ENCODE measurements at regions not wholly inside any gene's neighbourhood (a gene's known extent, or its start where the extent isn't known, plus 50 kb on each side); places are given as distances from the start of the nearest gene placed in this dataset.
"Not testable (repeated sequence)": the region's sequence is repeated elsewhere in the genome, so short reads cannot be mapped to it uniquely, and the experiment has no call there.

DNA sequence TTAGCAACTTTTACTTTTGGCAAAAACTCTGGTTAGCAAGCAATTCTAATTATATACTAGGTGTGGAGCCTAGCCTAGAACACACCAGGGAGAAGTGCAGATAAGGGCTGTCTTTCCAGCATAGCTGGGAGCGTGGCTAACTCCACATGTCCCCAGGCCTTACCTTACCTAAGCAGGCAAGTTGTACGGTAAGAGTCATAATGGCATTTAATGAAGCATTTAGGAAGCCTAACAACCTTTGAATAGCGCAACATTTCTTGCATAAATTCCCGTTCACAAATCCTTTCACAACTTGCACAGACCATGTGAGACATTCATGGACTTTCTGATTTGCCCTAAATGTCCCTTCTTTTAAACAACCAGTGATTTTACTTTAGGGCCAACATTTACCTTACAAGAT lies 917.4 kb upstream of the ACO1 start:
- DNase-seq: no peak

GRCh38 chr9:31470051-31470450 lies 914.4 kb upstream of the ACO1 start:
- no peak for DNase-seq

DNA sequence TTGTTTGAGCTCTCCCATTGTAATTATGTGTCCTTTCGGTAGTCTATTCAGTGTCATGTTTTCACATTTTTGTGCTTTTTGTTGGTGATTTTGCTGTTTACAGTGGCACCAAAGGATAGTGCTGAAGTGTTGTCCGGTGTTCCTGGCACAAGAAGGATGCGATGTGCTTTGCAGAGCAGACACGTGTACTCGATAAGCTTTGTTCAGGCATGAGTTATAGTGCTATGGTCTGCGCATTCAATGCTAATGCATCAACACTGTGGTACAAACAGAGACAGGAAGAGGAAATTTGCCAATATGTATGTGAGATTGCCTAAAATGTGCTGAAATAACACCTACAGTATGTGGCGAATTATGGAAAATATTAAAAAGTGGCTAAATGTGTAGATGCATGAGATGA lies 913.4 kb upstream of the ACO1 start:
- no peak for DNase-seq

GRCh38 chr9:31486630-31487029 lies 897.8 kb upstream of the ACO1 start:
- DNase-seq: no peak

DNA sequence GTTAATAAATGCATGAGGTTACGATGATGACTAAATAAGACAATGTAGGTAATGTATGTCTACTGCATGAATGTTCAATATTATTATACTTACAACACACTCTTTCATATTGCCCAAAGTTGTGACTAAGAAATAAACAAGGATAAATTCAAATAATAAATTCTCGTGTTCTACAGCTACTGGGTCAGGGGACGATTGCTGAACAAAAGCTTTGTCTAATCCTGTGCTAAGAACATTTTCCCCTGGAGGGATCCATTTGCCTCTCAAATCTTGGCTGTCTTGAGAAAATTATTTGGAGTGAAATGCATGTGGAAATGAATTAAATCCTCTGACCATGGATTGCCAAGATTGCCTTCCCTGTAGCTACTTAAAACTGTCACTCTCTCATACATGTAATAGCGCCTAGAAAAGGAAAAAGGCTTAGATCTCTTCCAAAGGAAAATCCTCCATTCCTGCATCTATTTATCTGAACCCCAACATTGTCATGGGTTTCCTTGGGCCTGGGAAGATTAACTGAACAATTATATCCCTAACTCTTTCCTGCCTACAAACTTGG lies 893.8 kb upstream of the ACO1 start:
- DNase-seq: no peak

DNA sequence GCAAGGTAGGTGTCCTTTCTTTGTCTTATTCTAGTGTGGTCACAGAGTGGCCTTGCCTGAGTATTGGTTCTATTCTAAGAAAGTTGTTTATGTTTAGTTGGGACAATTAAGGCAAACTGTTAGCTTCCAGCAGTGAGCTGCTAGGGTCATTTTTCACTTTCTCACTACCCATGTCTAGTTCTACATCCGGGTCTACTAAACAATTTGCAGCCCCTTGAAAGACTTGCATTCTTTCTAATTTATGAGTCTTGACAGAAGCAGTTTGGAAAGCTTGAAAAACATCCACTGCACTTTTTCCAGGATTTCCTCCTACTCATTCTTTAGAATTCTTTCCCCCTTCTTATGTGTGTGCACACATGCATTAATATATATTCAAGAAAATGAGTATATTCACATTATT lies 892.2 kb upstream of the ACO1 start:
- DNase-seq: no peak

- DNase-seq: no peak
These were observed 884.0 kb upstream of the ACO1 start for GRCh38 chr9:31500422-31500821.

GRCh38 chr9:31519011-31519410 lies 865.4 kb upstream of the ACO1 start:
- DNase-seq: no peak

GRCh38 chr9:31519424-31519823 lies 865.0 kb upstream of the ACO1 start:
- DNase-seq: no peak

DNA sequence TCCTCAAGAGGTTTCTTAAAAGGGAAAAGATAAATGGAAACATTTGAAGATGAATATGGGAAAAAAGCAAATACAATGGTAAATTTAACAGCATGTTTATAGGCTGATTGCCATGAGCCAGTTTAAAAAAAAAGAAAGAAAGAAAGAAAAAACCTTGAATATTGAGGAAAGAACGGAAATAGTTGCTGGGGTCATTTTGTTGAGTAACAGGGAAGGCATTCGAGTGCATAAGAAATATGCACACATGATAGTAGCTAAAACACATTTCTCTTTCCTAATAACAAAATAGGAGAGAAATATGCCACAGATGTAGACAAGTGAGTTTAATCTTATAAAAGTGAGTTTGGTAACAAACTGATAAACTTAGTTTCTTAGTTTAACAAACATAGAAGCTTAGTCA lies 864.6 kb upstream of the ACO1 start:
- no peak for DNase-seq

DNA sequence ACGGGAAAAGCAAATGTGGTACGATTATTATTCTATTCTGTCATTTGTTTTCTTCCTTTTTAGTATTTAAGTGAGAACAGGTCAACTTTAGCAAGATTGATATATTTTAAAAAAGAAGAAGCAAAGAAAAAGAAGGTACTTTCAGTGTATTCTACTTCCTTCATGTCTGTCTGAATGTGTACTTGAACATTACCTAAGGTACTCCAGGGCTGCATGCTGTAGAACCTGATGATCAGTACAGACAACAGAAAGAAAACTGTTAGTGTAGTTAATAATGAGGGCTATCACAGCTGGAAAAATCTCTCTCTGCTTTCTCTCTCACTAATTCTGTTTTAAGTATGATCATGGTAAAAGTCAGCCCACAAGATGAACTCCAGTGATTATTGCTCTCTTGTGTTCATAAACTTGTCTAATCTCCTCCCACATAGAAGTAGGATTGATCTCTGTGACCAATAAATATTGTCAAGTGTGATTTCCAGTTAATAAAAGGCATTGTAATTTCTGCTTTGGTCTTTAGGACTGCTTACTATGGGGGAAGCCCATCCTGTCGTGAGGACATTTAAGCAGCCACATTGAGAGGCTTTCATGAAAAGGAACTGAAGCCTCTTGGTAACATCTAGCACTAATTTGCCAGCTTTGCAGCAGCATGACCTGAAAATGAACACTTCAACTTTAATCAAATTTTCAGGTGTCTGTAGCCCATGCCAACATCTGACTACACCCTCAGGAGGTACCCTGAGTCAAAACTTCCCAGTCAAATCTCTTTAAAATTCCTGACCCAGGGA lies 864.0 kb upstream of the ACO1 start:
- no peak for DNase-seq

DNA sequence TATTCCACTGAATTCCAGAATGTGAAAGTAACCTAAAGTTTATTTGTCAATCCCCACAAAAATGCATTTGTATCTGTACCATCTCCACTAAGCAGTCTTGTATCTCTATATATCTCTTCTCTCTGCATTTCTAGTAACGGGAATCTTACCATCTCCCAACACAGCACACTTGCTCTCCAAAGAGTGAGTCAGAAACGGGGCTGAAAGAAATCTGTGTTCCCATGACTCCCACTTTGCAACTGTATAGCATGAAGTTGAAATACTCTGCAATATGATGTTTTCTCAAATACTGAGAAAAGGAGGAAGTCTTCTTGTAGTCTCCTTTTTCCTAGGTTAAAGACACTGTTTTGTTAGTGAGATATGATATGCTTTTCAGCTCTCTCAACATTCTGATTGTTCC lies 848.8 kb upstream of the ACO1 start:
- no peak for DNase-seq

- no peak for DNase-seq
These were observed 848.0 kb upstream of the ACO1 start for GRCh38 chr9:31536471-31536870.

DNA sequence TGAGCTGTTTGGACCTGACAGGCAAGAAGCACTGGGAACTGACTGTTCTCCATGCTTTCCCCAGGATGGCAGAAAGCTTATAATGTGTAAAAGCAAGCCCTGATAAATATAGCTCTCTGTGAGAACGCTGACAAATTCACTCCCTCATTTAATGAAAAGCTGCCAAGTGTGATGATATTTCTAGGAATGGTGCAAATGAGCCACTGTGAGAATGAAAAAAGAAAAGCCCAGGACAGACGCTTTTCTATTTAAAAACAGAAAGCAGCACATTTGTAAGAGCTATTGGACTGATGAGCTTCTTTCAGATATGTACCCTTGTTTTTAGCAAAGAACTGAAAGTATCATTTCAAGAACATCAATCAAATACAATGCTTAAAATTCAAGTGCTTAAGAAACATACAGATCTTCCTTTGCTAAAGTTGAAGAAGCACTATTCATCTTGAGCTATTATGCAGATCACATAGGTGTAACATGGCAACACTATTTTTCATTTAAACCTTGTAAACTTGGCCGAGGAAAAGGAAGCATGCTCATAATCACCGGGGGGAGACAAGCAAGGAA lies 842.6 kb upstream of the ACO1 start:
- no peak for DNase-seq

DNA sequence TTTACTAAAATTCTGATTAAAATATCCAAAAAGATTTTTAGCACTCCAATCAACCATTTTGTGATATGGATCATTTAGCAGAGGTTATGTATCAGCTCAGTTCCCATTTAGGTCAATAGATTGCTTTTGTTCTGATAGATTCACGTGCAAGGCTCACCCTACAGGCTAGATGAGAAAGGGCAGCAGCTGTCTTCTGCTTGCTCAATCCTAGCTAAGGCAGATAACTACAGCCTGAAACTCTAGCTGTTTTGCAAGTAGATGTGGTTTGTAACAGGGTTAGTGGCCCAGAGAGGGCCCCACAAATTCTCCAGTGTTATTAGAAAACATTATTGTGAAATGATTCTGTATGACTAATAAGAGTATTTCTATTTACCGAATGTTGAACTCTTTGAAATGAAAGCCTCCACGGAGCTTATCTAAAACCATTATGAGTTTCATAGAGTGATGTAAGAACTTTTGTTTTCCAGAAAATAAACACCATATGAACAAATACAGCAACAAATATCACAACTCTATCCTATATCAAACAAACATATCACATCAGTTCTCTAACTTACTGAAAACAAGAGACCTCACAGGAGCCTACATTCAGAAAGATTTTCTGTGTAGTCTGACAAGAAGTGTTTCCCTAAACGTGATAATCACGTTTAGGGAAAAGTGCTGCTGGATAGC lies 841.9 kb upstream of the ACO1 start:
- no peak for DNase-seq

DNA sequence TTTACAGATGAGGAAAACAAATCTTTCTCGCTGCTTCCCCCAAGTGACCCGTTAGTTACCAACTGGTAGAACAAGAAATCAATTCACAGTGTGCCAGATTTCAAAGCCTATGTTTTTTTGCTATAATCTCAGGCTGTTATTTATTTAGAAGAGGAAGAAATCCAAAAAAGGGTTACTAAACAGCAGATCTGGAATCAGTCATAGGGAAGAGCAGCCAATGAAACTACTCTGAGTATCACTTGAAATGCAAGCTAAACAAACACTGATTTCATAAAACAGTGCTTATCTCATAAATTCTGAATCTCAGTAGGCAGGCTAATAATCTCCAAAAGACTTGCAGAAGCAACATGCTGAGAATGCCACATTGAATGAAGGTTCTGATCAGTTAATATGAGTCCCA lies 829.5 kb upstream of the ACO1 start:
- no peak for DNase-seq

DNA sequence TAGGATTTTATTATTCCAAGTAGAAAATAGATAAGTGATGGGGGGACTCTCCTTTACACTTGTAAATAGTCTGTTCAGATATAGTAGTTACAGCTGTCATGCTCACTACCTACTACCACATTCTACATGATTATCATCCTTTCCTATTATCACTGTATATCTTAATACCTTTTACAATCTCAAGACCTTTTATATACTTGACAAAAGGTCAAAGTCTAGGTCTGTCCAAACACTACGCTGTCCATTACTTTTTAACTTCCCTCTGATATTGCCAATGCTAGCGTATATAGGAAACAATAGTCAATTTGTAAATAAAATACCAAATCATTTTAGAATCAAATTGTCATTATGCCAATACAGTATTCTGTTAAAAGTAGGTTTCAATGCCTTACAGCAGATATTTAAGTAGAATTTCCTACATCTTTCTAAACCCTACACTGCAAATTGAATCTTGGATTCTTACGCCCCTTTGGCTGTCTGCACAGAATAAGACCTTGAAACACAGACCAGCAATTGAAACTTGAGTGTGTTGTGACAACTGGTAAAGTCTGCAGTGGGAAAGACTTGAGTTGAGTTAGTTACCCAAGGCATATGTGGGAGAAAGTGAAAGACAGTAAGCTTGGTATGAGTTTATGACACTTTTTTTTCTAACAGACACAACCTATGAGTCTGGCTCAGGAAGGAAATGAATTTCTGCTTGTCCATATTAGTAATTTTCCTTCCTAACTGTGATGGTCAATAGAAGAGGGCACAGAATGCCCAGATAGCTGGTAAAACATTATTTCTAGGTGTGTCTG lies 827.6 kb upstream of the ACO1 start:
- DNase-seq: no peak

GRCh38 chr9:31572190-31572589 lies 812.3 kb upstream of the ACO1 start:
- not testable (repeated sequence) for DNase-seq

GRCh38 chr9:31573561-31573960 lies 810.9 kb upstream of the ACO1 start:
- no peak for DNase-seq

GRCh38 chr9:31574006-31574765 lies 810.3 kb upstream of the ACO1 start:
- DNase-seq: no peak

DNA sequence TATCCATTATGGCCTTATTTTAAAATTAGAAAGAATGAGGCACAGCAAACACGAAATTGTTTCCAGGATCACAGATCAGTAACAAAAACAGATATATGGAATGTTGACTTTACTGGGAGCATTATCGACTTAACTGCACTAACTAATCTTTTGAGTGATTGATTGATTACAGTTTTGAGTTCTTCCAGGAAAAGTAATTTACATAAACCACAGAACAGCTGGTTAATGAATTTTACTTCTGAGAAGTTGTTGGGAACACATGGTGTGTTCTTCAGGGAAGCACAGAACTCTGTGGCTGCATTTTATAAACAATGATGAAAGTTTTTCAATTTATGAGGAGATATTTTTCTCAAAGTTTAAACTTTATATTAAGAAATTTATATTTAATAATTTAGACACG lies 802.4 kb upstream of the ACO1 start:
- no peak for DNase-seq

DNA sequence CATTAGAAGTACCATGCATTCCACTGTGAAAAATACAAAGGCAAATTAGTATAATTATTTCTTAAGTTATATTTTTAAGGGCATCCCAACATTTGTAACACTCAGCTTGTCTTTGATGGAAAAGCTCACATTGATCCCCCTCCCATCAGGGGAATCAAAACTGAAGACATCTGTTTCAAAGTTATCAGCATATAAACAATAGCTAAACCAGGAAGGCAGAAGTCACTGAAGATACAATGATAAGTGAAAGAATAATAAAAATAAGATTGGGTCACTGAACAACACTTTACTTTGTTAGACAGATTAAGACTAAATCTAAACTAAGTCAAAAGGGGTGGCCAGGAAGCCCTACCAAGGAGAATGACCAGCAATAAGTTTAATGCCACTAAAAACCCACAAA lies 801.9 kb upstream of the ACO1 start:
- no peak for DNase-seq

DNA sequence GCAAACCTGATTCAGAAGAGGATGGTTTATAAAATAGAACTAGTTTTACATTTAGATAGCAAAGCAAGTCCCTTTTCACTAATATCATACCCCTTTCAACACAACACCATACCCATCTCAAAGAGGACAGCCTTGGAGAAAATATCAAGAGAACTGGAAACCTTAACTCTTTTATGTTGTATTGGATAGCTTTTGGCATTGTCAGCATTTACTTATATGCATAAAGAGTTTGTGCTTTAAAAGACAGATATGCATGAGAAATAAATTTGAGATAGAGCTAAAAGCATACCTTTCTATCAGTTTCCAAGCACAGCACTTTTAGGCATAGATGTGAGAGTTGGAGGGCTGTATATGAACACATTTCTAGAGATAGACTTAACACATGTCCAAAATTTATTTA lies 799.3 kb upstream of the ACO1 start:
- DNase-seq: no peak

Measured in 8988T (cell line).